ENCODE measurements at regions not wholly inside any gene's neighbourhood (a gene's known extent, or its start where the extent isn't known, plus 50 kb on each side); places are given as distances from the start of the nearest gene placed in this dataset.

- peaks cover 23% of the 10 kb centered on the region for H3K4me1 Mint-ChIP-seq (ENCODE audit: low read depth, unreplicated experiment)
- FAIRE-seq (no peak), DNase-seq (ENCODE audit: low read depth) (no peak)
- H3K4me1 ChIP-seq (ENCODE audit: insufficient read depth, low read length) = peaks cover 16% of the 10 kb centered on the region
- peak overlapping the region; percentile 74 for H3K9ac ChIP-seq (ENCODE audit: low read length)
- TF ChIP-seq EZH2 (IDR thresholded peaks at IDR 0.05; ENCODE audit: insufficient read depth, low read length) (no peak), CTCF (IDR thresholded peaks at IDR 0.05; ENCODE audit: insufficient read depth, low read depth, low read length) (no peak)
- H3K9me3 Mint-ChIP-seq (ENCODE audit: unreplicated experiment) = no peaks in the 10 kb centered on the region
- H3K36me3 Mint-ChIP-seq (ENCODE audit: low read depth, unreplicated experiment) = no peaks in the 10 kb centered on the region
- no peak overlapping the region for H3K4me3 Mint-ChIP-seq (ENCODE audit: unreplicated experiment)
- peak overlapping the region; percentile 93 for H3K27ac ChIP-seq (ENCODE audit: low read depth, low read length)
- H3K9me3 ChIP-seq (ENCODE audit: insufficient read depth, low read depth, low read length) = no peaks in the 10 kb centered on the region
- peak overlapping the region; percentile 14 for H3K4me3 ChIP-seq (ENCODE audit: insufficient read depth, low read depth, low read length)
- H3K79me2 ChIP-seq (ENCODE audit: insufficient read depth, low read length) = no peaks in the 10 kb centered on the region
- H3K27me3 ChIP-seq (ENCODE audit: insufficient read depth, low read length) = no peaks in the 10 kb centered on the region
- no peaks in the 10 kb centered on the region for H3K36me3 ChIP-seq (ENCODE audit: insufficient read depth, low read length)
- H2AFZ ChIP-seq (ENCODE audit: low read depth, low read length) = peak overlapping the region; percentile 22
- H3K27ac Mint-ChIP-seq (ENCODE audit: unreplicated experiment) = peak overlapping the region; percentile 91
- no peaks in the 10 kb centered on the region for H4K20me1 ChIP-seq (ENCODE audit: insufficient read depth, low read length)
- H3K4me2 ChIP-seq (ENCODE audit: low read length) = peak overlapping the region; percentile 81
- H3K27me3 Mint-ChIP-seq (ENCODE audit: low read depth, unreplicated experiment) = no peaks in the 10 kb centered on the region
Observed at GRCh38 chr1:200351425-200351824, 58.4 kb downstream of the ZNF281 start.

- Histone ChIP-seq H3K4me1 (ENCODE audit: insufficient read depth, low read length) (peaks cover 9% of the 10 kb centered on the region), H3K9me3 (ENCODE audit: insufficient read depth, low read depth, low read length) (no peaks in the 10 kb centered on the region), H3K79me2 (ENCODE audit: insufficient read depth, low read length) (no peaks in the 10 kb centered on the region), H3K27me3 (ENCODE audit: insufficient read depth, low read length) (no peaks in the 10 kb centered on the region), H3K27ac (ENCODE audit: low read depth, low read length) (no peak overlapping the region), H3K4me2 (ENCODE audit: low read length) (no peak overlapping the region), H4K20me1 (ENCODE audit: insufficient read depth, low read length) (no peaks in the 10 kb centered on the region), H2AFZ (ENCODE audit: low read depth, low read length) (no peak overlapping the region), H3K9ac (ENCODE audit: low read length) (no peak overlapping the region), H3K36me3 (ENCODE audit: insufficient read depth, low read length) (no peaks in the 10 kb centered on the region), H3K4me3 (ENCODE audit: insufficient read depth, low read depth, low read length) (no peak overlapping the region)
- no peaks in the 10 kb centered on the region for H3K9me3 Mint-ChIP-seq (ENCODE audit: unreplicated experiment)
- DNase-seq (ENCODE audit: low read depth) = peak; percentile 75
- H3K27me3 Mint-ChIP-seq (ENCODE audit: low read depth, unreplicated experiment) = no peaks in the 10 kb centered on the region
- no peaks in the 10 kb centered on the region for H3K36me3 Mint-ChIP-seq (ENCODE audit: low read depth, unreplicated experiment)
- peaks cover 18% of the 10 kb centered on the region for H3K4me1 Mint-ChIP-seq (ENCODE audit: low read depth, unreplicated experiment)
- no peak overlapping the region for H3K27ac Mint-ChIP-seq (ENCODE audit: unreplicated experiment)
- no peak for TF ChIP-seq EZH2 (IDR thresholded peaks at IDR 0.05; ENCODE audit: insufficient read depth, low read length)
- TF ChIP-seq CTCF (IDR thresholded peaks at IDR 0.05; ENCODE audit: insufficient read depth, low read depth, low read length) = no peak
- no peak overlapping the region for H3K4me3 Mint-ChIP-seq (ENCODE audit: unreplicated experiment)
- no peak for FAIRE-seq
Observed at GRCh38 chr1:200346700-200347099, 63.1 kb downstream of the ZNF281 start.

GRCh38 chr1:200345520-200345919 is 64.3 kb downstream of the ZNF281 start:
- no peaks in the 10 kb centered on the region for H3K27me3 ChIP-seq (ENCODE audit: insufficient read depth, low read length)
- H3K79me2 ChIP-seq (ENCODE audit: insufficient read depth, low read length) = no peaks in the 10 kb centered on the region
- FAIRE-seq = no peak
- no peak overlapping the region for H3K4me2 ChIP-seq (ENCODE audit: low read length)
- Mint-ChIP-seq H3K4me3 (ENCODE audit: unreplicated experiment) (no peak overlapping the region), H3K4me1 (ENCODE audit: low read depth, unreplicated experiment) (peaks cover 12% of the 10 kb centered on the region), H3K36me3 (ENCODE audit: low read depth, unreplicated experiment) (no peaks in the 10 kb centered on the region), H3K27ac (ENCODE audit: unreplicated experiment) (no peak overlapping the region), H3K27me3 (ENCODE audit: low read depth, unreplicated experiment) (no peaks in the 10 kb centered on the region), H3K9me3 (ENCODE audit: unreplicated experiment) (no peaks in the 10 kb centered on the region)
- H3K4me3 ChIP-seq (ENCODE audit: insufficient read depth, low read depth, low read length) = no peak overlapping the region
- no peak overlapping the region for H3K9ac ChIP-seq (ENCODE audit: low read length)
- H3K9me3 ChIP-seq (ENCODE audit: insufficient read depth, low read depth, low read length) = no peaks in the 10 kb centered on the region
- no peak for DNase-seq (ENCODE audit: low read depth)
- no peaks in the 10 kb centered on the region for H3K36me3 ChIP-seq (ENCODE audit: insufficient read depth, low read length)
- H3K27ac ChIP-seq (ENCODE audit: low read depth, low read length) = no peak overlapping the region
- no peaks in the 10 kb centered on the region for H4K20me1 ChIP-seq (ENCODE audit: insufficient read depth, low read length)
- peaks cover 3% of the 10 kb centered on the region for H3K4me1 ChIP-seq (ENCODE audit: insufficient read depth, low read length)
- no peak overlapping the region for H2AFZ ChIP-seq (ENCODE audit: low read depth, low read length)
- no peak for TF ChIP-seq EZH2 (IDR thresholded peaks at IDR 0.05; ENCODE audit: insufficient read depth, low read length)
- TF ChIP-seq CTCF (IDR thresholded peaks at IDR 0.05; ENCODE audit: insufficient read depth, low read depth, low read length) = no peak

Data from astrocyte (in vitro differentiated cells and primary cell).